K562 (cell line): ENCODE measurements at regions not wholly inside any gene's neighbourhood (a gene's known extent, or its start where the extent isn't known, plus 50 kb on each side); places are given as distances from the start of the nearest gene placed in this dataset.

Experiments
- CHCHD3 ChIP-seq: fragments of 250-450 bp; sonication (Bioruptor Pico); IDR thresholded peaks from 2 replicates; pipeline ENCODE4 v2.1.2; 2022; ENCODE audit warnings: mild to moderate bottlenecking
- NFIC ChIP-seq: fragments of 450-650 bp; IDR thresholded peaks from 2 replicates; pipeline ENCODE4 v1.6.1; 2017; ENCODE audit warnings: mild to moderate bottlenecking, inconsistent platforms
- PHB2 ChIP-seq: fragments of 450-650 bp; IDR thresholded peaks from 2 replicates; pipeline ENCODE4 v1.6.1; 2017; ENCODE audit warnings: low read depth
- POLR2AphosphoS5 ChIP-seq: IDR thresholded peaks from 2 replicates; pipeline ENCODE4 v1.6.1; 2011; ENCODE audit warnings: mild to moderate bottlenecking, low read depth, low read length, moderate library complexity; ENCODE audit not compliant: control insufficient read depth, insufficient read depth
- TRIM28 ChIP-seq: fragments of 450-650 bp; IDR thresholded peaks from 2 replicates; pipeline ENCODE4 v1.6.1; 2017
- TF ChIP-seq, protein P1 (sequence below): fragments of 200-800 bp; sonication (Bioruptor generic); IDR thresholded peaks from 2 replicates; pipeline ENCODE4 v1.6.1; 2017; ENCODE audit warnings: missing genetic modification characterization, missing compliant biosample characterization

DNA sequence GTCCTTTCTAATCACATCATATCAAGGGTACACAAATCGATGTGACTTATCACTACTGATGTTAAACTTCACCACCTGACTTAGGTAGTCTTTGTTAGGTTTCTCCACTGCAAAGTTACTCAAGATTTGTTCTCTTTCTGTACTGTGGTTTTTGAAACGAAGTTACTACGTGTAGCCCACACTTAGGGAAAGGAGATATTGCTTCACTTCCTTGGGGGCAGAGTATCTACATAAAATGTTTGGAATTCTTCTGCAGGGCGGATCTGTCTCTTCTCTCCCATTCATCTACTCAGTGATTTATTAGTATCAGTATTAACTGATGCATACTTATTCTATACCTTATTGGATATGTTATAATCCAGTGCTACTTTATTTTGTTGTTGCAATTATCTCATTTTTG is 403.6 kb upstream of the MON1B start:
- TF ChIP-seq CHCHD3 (CRISPR knock-in tag) (no peak), TRIM28 (no peak), NFIC (no peak), PHB2 (no peak), POLR2AphosphoS5 (no peak)
- TF ChIP-seq, protein P1, sequence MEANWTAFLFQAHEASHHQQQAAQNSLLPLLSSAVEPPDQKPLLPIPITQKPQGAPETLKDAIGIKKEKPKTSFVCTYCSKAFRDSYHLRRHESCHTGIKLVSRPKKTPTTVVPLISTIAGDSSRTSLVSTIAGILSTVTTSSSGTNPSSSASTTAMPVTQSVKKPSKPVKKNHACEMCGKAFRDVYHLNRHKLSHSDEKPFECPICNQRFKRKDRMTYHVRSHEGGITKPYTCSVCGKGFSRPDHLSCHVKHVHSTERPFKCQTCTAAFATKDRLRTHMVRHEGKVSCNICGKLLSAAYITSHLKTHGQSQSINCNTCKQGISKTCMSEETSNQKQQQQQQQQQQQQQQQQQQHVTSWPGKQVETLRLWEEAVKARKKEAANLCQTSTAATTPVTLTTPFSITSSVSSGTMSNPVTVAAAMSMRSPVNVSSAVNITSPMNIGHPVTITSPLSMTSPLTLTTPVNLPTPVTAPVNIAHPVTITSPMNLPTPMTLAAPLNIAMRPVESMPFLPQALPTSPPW (CRISPR knock-in tag) = no peak
